ENCODE measurements at regions not wholly inside any gene's neighbourhood (a gene's known extent, or its start where the extent isn't known, plus 50 kb on each side); places are given as distances from the start of the nearest gene placed in this dataset.

- peak; percentile 49 for DNase-seq
These were observed 127.8 kb upstream of the RFLNA start for GRCh38 chr12:124167141-124167540.

GRCh38 chr12:124168016-124168786 is 126.7 kb upstream of the RFLNA start:
- DNase-seq = peak; percentile 35

GRCh38 chr12:124169577-124170284 is 125.2 kb upstream of the RFLNA start:
- peak; percentile 38 for DNase-seq

- peak; percentile 45 for DNase-seq
These were observed 124.1 kb upstream of the RFLNA start for GRCh38 chr12:124170760-124171159.

GRCh38 chr12:124171231-124171979 is 123.5 kb upstream of the RFLNA start:
- no peak for DNase-seq

GRCh38 chr12:124172636-124173035 is 122.3 kb upstream of the RFLNA start:
- DNase-seq = peak; percentile 51

- no peak for DNase-seq
These were observed 121.2 kb upstream of the RFLNA start for GRCh38 chr12:124173692-124174091.

GRCh38 chr12:124174451-124175348 is 120.2 kb upstream of the RFLNA start:
- peak; percentile 43 for DNase-seq

- DNase-seq = no peak
These were observed 119.2 kb upstream of the RFLNA start for GRCh38 chr12:124175704-124176103.

- peak; percentile 60 for DNase-seq
These were observed 117.5 kb upstream of the RFLNA start for GRCh38 chr12:124177276-124177950.

GRCh38 chr12:124177951-124178316 is 117.0 kb upstream of the RFLNA start:
- no peak for DNase-seq

GRCh38 chr12:124179936-124180607 is 114.8 kb upstream of the RFLNA start:
- DNase-seq = no peak

GRCh38 chr12:124183172-124183571 is 111.7 kb upstream of the RFLNA start:
- DNase-seq = no peak

- no peak for DNase-seq
These were observed 110.4 kb upstream of the RFLNA start for GRCh38 chr12:124184456-124184855.

- no peak for DNase-seq
These were observed 108.8 kb upstream of the RFLNA start for GRCh38 chr12:124185971-124186686.

GRCh38 chr12:124188084-124188483 is 106.8 kb upstream of the RFLNA start:
- no peak for DNase-seq

- peak; percentile 90 for DNase-seq
These were observed 106.1 kb upstream of the RFLNA start for GRCh38 chr12:124188561-124189405.

GRCh38 chr12:124190312-124191023 is 104.4 kb upstream of the RFLNA start:
- DNase-seq = peak; percentile 46

GRCh38 chr12:124191024-124191359 is 103.9 kb upstream of the RFLNA start:
- peak; percentile 77 for DNase-seq
